Fibroblast of skin of back (primary cell): ENCODE measurements at regions not wholly inside any gene's neighbourhood (a gene's known extent, or its start where the extent isn't known, plus 50 kb on each side); places are given as distances from the start of the nearest gene placed in this dataset.
"Not testable (repeated sequence)": the region's sequence is repeated elsewhere in the genome, so short reads cannot be mapped to it uniquely, and the experiment has no call there.

Source experiments
- DNase-seq: peaks from one replicate; pipeline ENCODE4 v3.0.0-alpha.2; 2013

- peak; percentile 66 for DNase-seq
These were observed 62.0 kb upstream of the LMNTD1 start for GRCh38 chr12:25615119-25615518.

GRCh38 chr12:25616286-25616685, 63.2 kb upstream of the LMNTD1 start:
- DNase-seq: no peak

DNA sequence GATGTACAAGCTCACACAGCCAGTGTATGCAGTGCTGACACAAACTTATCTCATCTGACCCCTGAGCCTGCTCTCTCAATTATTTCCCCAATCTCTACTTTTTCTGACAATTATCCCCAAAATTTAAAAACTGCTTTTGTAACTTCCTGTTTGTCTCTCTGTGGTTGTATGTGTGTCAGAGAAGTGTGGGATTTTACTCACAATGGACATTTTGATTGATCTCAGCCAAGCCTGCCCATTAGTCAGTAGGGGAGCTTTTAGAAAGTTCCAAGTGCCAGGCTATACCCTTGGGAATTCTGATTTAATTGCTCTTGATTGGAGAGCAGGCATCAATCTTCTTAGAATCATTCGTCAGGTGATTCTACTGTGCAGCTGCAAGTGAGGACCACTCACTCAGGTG, 64.9 kb upstream of the LMNTD1 start:
- no peak for DNase-seq

DNA sequence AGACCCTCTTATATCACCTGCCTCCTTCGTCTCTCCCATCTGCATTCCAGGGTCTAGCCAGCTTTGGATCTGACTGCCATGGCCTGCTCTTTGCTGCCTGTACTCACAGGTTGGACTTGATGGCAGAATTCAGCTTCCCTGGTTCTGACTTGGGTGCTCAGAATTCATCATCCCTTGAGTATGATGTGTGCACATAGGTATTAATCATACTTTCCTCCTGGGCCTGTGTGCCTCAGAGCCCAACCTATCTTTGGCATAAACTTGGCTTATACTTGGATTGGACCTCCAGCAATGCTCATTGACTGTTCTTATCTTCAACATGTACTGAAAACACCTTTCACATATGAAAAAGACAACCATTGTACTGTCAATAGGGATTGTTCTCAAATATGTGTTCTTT, 70.7 kb upstream of the LMNTD1 start:
- DNase-seq: no peak

- no peak for DNase-seq
These were observed 72.1 kb upstream of the LMNTD1 start for GRCh38 chr12:25625146-25625545.

GRCh38 chr12:25629341-25629740, 76.3 kb upstream of the LMNTD1 start:
- no peak for DNase-seq

DNA sequence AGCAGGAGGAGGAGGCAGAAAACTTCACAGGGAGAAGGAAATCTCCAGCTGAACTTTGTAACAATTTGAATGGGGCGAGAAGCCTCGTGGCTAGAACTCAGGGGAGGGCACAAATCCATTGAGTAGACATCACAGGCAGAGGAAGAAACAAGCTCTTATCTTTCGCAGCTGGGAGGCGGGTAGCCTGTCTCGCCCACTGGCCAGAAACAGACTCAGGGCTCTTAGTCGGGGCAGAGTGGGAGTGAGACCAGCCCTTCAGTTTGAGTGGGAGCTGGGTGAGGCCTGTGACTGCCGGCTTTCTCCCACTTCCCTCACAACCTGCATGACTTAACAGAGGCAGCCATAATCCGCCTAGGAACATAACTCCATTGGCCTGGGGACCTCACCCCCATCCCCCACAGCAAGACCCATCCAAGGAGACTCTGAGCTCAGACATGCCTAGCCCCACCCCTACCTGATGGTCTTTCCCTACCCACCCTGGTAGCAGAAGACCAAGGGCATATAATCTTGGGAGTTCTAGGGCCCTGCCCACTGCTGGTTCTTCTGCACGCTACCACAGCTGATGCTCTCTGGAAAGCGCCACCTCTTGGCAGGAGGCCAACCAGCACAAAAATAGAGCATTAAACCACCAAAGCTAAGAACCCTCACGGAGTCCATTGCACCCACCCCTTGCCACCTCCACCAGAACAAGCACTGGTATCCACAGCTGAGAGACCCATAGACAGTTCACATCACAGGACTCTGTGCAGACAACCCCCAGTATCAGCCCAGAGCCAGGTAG, 77.8 kb upstream of the LMNTD1 start:
- not testable (repeated sequence) for DNase-seq

- DNase-seq: not testable (repeated sequence)
These were observed 80.1 kb upstream of the LMNTD1 start for GRCh38 chr12:25633149-25633548.

GRCh38 chr12:25637752-25638151, 84.7 kb upstream of the LMNTD1 start:
- DNase-seq: no peak

- no peak for DNase-seq
These were observed 86.3 kb upstream of the LMNTD1 start for GRCh38 chr12:25639406-25639805.

DNA sequence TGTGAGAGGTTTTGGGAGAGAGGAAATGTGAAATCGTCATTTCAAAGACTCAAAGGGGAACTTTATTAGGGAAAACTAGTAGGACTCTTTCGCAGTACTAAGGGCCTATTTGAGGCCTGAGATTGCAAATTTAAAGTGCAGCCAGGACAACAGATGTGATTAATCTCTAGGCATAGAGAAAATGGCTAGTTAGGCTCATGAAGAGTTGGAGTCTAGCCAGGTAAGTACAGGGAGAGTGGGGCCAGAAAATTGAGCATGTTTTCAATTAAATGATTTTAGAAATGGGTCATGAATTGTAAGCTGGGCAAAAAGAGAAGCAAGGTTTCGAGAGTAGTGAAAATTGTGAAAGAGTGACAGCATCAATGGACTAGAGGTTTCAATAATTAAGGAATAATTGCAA, 91.9 kb upstream of the LMNTD1 start:
- no peak for DNase-seq

- no peak for DNase-seq
These were observed 92.3 kb upstream of the LMNTD1 start for GRCh38 chr12:25645427-25645826.

DNA sequence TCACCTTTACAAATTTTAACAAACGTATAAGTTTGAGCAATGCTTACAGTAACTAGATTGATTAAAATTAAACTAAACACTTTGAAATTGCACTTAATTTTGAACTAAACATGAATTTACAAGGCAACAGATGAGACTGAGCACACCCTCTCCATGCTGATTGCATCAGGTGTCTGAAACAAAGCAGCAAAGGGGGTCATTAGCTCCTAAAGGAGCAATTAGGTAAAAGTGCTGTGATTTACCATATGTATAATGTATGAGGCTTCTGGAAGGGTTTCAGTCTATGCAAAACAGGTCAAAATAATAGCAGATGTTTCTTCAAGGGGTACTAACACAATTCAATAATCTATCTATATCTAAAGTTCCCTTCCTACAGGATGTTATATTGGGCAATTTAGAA, 98.8 kb upstream of the LMNTD1 start:
- no peak for DNase-seq

- DNase-seq: no peak
These were observed 99.3 kb upstream of the LMNTD1 start for GRCh38 chr12:25652371-25652770.

DNA sequence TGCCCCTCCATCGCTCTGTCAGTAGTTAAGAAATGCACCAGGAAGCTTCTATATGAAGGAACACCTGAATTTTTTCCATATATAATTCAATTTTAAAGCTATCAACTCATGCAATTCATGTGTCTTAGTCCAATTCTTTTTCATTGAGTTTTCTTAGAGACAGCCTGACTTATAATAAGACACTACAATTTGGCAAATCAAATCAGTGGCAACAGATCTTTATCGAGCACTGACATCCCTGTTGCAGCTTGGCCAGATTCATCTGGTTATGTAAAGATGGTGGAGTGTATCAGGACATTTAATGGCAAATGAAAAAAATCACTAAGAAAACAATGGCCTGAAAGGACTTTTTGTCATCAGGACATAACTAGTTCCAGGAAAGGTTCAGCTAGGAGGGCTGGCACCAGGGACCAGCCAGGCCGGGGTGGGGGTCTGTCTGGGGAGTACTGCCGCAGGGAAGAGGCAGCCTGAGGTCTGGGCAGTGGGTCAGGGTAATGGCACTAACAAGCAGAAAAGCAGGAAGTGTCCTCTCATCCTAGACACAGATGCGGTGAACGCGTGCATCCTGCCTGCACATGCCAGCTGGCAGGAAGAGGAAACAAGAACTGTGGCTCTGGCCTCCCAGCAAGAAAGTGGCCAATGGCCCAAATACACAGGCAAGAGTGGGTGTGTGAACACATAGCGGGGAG, 100.5 kb upstream of the LMNTD1 start:
- no peak for DNase-seq

DNA sequence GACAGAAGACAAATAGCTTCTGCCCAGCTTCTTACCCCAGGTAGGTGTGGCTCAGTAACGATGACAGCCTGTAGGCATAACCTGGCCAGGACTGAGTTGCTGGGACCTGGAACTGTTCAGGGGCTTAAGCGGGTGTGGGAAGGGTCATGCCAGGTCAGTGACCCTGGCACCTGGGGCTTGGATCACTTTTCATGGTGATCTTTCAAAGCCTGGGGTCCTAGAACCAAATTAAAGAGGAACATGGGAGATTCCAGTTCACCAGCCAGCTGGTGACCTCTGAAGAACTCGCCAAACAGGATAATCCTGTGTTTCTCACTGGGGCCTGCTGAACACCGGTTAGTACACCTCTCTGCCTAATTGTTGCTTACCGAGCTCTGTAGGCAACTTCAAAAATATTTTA, 102.6 kb upstream of the LMNTD1 start:
- DNase-seq: no peak

DNA sequence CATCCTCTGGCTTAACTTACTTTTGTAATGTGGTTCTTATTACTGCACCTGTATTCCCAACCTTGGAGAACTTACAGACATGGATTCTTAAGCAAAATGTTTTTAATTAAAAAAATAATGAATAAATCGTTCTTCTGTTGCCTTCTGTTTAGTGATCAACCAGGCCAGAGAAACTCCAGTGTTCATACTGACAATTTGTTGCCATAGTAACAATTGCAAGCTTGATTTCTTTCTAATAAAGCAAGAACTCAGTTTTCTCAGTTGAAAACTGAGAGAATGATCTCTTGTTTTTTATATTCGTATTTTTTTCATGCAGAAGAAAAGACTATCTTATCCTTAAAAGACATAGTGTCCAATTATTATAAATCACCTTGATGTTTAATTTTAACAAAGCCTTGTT, 106.5 kb upstream of the LMNTD1 start:
- no peak for DNase-seq

GRCh38 chr12:25670076-25671055, 117.3 kb upstream of the LMNTD1 start:
- DNase-seq: no peak

GRCh38 chr12:25675808-25676207, 122.7 kb upstream of the LMNTD1 start:
- peak; percentile 46 for DNase-seq

- no peak for DNase-seq
These were observed 124.3 kb upstream of the LMNTD1 start for GRCh38 chr12:25677232-25677937.

DNA sequence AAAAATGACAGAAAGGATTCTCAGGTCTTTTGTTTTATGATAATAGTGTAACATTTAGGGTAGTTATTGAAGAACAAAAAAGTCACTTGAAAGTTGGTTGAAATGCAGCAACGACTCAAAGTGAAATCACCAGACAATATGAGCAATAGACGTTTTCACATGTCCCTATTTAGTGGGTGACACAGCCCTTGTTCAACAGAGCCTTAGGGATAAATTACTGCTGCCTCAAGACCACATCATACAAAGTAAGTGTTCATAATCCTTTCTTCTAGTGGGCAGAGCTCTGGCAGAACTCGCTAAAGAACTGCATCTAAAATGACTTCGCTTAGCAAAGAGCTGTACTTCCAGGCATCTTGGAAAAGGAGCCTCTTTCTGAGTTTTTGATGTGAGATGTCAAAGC, 128.5 kb upstream of the LMNTD1 start:
- no peak for DNase-seq

- no peak for DNase-seq
These were observed 129.3 kb upstream of the LMNTD1 start for GRCh38 chr12:25682421-25682820.
